CD4-positive, alpha-beta T cell treated with Interleukin-10 for 1 hour (primary cell): ENCODE measurements at regions not wholly inside any gene's neighbourhood (a gene's known extent, or its start where the extent isn't known, plus 50 kb on each side); places are given as distances from the start of the nearest gene placed in this dataset.
A peak's percentile ranks its signal among the peaks of the same experiment; 100 is the strongest.

ENCODE experiments used
- DNase-seq: peaks from one replicate; pipeline ENCODE4 v3.0.0-alpha.2; 2020

- no peak for DNase-seq
These were observed 79.0 kb upstream of the DNAH14 start for GRCh38 chr1:224850446-224850845.

- DNase-seq, result peak; percentile 45
These were observed 78.1 kb upstream of the DNAH14 start for GRCh38 chr1:224851210-224851847.

GRCh38 chr1:224851848-224852261, 77.6 kb upstream of the DNAH14 start:
- no peak for DNase-seq

GRCh38 chr1:224852901-224853568, 76.4 kb upstream of the DNAH14 start:
- DNase-seq, result no peak

- DNase-seq, result no peak
These were observed 72.5 kb upstream of the DNAH14 start for GRCh38 chr1:224856973-224857372.

- DNase-seq, result no peak
These were observed 69.8 kb upstream of the DNAH14 start for GRCh38 chr1:224859651-224860050.

- DNase-seq, result no peak
These were observed 68.8 kb upstream of the DNAH14 start for GRCh38 chr1:224860488-224861338.

GRCh38 chr1:224861339-224861716, 68.1 kb upstream of the DNAH14 start:
- no peak for DNase-seq

- no peak for DNase-seq
These were observed 66.0 kb upstream of the DNAH14 start for GRCh38 chr1:224863486-224863885.

- no peak for DNase-seq
These were observed 65.5 kb upstream of the DNAH14 start for GRCh38 chr1:224864006-224864405.

GRCh38 chr1:224865510-224865909, 64.0 kb upstream of the DNAH14 start:
- no peak for DNase-seq

- DNase-seq, result no peak
These were observed 62.5 kb upstream of the DNAH14 start for GRCh38 chr1:224866940-224867339.

- DNase-seq, result no peak
These were observed 61.8 kb upstream of the DNAH14 start for GRCh38 chr1:224867715-224868114.

GRCh38 chr1:224872832-224873433, 56.5 kb upstream of the DNAH14 start:
- no peak for DNase-seq

GRCh38 chr1:224873434-224874369, 55.8 kb upstream of the DNAH14 start:
- no peak for DNase-seq

- DNase-seq, result no peak
These were observed 54.7 kb upstream of the DNAH14 start for GRCh38 chr1:224874775-224875174.

GRCh38 chr1:224879162-224879803, 50.2 kb upstream of the DNAH14 start:
- no peak for DNase-seq
